ENCODE measurements at regions not wholly inside any gene's neighbourhood (a gene's known extent, or its start where the extent isn't known, plus 50 kb on each side); places are given as distances from the start of the nearest gene placed in this dataset.

DNA sequence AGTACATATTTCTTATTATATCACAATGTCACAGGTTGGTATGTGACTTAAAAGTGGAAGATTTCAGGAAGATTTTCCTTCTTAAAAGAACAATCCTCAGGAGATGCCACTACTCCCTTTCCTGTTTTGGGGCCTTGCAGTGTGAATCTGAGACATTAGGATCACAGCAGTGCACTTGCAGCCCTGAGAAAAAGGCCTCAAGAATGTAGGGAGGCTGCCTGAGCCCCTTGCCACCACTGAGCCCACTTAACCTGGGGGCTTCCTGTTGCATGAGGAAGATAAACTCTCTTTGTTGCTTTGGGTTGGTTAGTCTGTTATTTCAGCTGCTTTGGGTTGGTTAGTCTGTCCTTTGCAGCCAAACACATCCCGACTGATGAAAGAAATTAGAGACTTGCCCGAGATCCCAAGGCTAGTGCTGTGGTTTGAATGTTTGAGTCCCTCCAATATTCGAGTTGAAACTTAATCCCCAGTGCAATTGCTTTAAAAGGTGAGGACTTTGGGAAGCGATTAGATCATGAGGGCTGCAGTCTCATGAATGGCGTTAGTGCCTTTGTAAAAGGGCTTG, 151.3 kb upstream of the SP4 start:
- Histone ChIP-seq H3K36me3 (ENCODE audit: control insufficient read depth in 2 of 2, extremely low read depth in 1 of 2, insufficient read depth in 2 of 2, low read length in 2 of 2) (no peaks in the 10 kb centered on the region), H3K27ac (ENCODE audit: insufficient read depth, low read depth, low read length) (no peak overlapping the region), H3K9ac (replicated peaks; ENCODE audit: extremely low read depth, insufficient read depth, low read length) (no peak overlapping the region), H3K9me1 (replicated peaks; ENCODE audit: control insufficient read depth, extremely low read depth, insufficient read depth, low read length) (no peaks in the 10 kb centered on the region), H3K79me2 (ENCODE audit: control insufficient read depth, insufficient read depth, low read length) (no peaks in the 10 kb centered on the region), H3K4me1 (ENCODE audit: control insufficient read depth, extremely low read depth, insufficient read depth, low read length) (no peaks in the 10 kb centered on the region), H3K9me3 (replicated peaks; ENCODE audit: control insufficient read depth, insufficient read depth, low read length) (no peaks in the 10 kb centered on the region), H3K4me2 (ENCODE audit: insufficient read depth, low read length) (no peak overlapping the region), H2AFZ (ENCODE audit: low read depth, low read length) (no peak overlapping the region), H3K4me3 (replicated peaks in 1 of 3; ENCODE audit: insufficient read depth in 1 of 3, low read depth in 1 of 3, low read length in 3 of 3) (no peak overlapping the region), H3K27me3 (ENCODE audit: control insufficient read depth in 2 of 2, insufficient read depth in 2 of 2, low read length in 2 of 2) (no peaks in the 10 kb centered on the region), H4K20me1 (replicated peaks; ENCODE audit: control insufficient read depth, extremely low read depth, insufficient read depth, low read length) (no peaks in the 10 kb centered on the region)
- intact Hi-C loops (cut with micrococcal nuclease) (no loop called here), dilution Hi-C loops (cut with MboI; ENCODE audit: extremely low pct_ligation_motif_present, low sequenced_read_pairs) (no loop called here)
- ChIA-PET CTCF (no interaction called here), POLR2A (no interaction called here)
- no peak for TF ChIP-seq POLR2AphosphoS5 (IDR thresholded peaks at IDR 0.05; ENCODE audit: insufficient read depth, low read depth, low read length)
- TF ChIP-seq, protein P1, sequence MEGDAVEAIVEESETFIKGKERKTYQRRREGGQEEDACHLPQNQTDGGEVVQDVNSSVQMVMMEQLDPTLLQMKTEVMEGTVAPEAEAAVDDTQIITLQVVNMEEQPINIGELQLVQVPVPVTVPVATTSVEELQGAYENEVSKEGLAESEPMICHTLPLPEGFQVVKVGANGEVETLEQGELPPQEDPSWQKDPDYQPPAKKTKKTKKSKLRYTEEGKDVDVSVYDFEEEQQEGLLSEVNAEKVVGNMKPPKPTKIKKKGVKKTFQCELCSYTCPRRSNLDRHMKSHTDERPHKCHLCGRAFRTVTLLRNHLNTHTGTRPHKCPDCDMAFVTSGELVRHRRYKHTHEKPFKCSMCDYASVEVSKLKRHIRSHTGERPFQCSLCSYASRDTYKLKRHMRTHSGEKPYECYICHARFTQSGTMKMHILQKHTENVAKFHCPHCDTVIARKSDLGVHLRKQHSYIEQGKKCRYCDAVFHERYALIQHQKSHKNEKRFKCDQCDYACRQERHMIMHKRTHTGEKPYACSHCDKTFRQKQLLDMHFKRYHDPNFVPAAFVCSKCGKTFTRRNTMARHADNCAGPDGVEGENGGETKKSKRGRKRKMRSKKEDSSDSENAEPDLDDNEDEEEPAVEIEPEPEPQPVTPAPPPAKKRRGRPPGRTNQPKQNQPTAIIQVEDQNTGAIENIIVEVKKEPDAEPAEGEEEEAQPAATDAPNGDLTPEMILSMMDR (IDR thresholded peaks at IDR 0.05; ENCODE audit: extremely low read depth in 1 of 2, insufficient read depth in 1 of 2, low read depth in 1 of 2, low read length in 2 of 2): no peak
- no peak for TF ChIP-seq JUN (IDR thresholded peaks at IDR 0.05; ENCODE audit: borderline replicate concordance, insufficient read depth, insufficient read length, low read depth)
- TF ChIP-seq MYC (IDR thresholded peaks at IDR 0.05; ENCODE audit: low read depth, low read length): no peak
- TF ChIP-seq POLR2A (IDR thresholded peaks at IDR 0.05; ENCODE audit: low read depth, low read length): no peak
- no peak for TF ChIP-seq MAX (IDR thresholded peaks at IDR 0.05; ENCODE audit: insufficient read depth, insufficient read length)
- no peak for TF ChIP-seq GATA2 (IDR thresholded peaks at IDR 0.05; ENCODE audit: insufficient read depth, insufficient read length, low read depth, low read length)
- FAIRE-seq (no peak), DNase-seq (ENCODE audit: low read depth, low spot score) (peak; percentile 24)
- no TSS peak for BruUV-seq (replicated peaks)

All from endothelial cell of umbilical vein (primary cell).